ENCODE measurements at regions not wholly inside any gene's neighbourhood (a gene's known extent, or its start where the extent isn't known, plus 50 kb on each side); places are given as distances from the start of the nearest gene placed in this dataset.

DNA sequence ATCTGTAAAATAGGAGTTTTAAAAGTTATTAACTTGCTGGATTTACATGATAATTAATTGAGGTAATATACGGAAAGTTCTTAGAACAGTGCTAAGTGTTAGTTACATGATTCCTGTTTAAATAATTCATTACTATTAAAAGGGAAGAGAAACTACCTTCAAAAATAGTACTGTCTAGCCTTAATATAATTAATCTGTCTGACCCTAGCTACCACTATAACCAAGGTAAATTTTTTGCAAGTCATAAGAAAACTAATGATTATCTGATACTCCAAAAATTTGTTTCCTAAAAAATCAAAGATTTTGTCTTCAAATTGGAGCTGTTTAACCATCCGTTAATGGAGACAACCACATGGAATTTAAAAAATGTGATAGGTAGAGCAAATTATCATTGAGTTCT lies 294.3 kb upstream of the FBXO33 start:
- Histone ChIP-seq H3K79me2 (ENCODE audit: insufficient read depth, low read length) (no peaks in the 10 kb centered on the region), H3K9me3 (ENCODE audit: control insufficient read depth in 1 of 2, insufficient read depth in 1 of 2, low read depth in 1 of 2, low read length in 2 of 2) (no peaks in the 10 kb centered on the region), H3K4me1 (ENCODE audit: control insufficient read depth in 1 of 2, insufficient read depth in 2 of 2, low read length in 2 of 2) (no peaks in the 10 kb centered on the region), H2AFZ (ENCODE audit: low read depth, low read length, poor library complexity, severe bottlenecking) (no peak overlapping the region), H3K9me2 (ENCODE audit: insufficient read depth) (no peaks in the 10 kb centered on the region), H3K36me3 (ENCODE audit: control insufficient read depth in 1 of 2, insufficient read depth in 2 of 2, low read length in 2 of 2) (no peaks in the 10 kb centered on the region), H3K9ac (ENCODE audit: low read length) (no peak overlapping the region), H3K27me3 (ENCODE audit: insufficient read depth, low read length) (no peaks in the 10 kb centered on the region), H3K27ac (ENCODE audit: low read depth, low read length) (no peak overlapping the region), H3K4me2 (ENCODE audit: low read length) (no peak overlapping the region), H3K4me3 (replicated peaks in 1 of 2; ENCODE audit: low read depth in 1 of 2, low read length in 2 of 2) (no peak overlapping the region), H4K20me1 (ENCODE audit: insufficient read depth) (no peaks in the 10 kb centered on the region; the same call in 1 of the 2 replicates)
- intact Hi-C loops (cut with micrococcal nuclease): no loop called here
- ATAC-seq (no peak), DNase-seq (ENCODE audit: low read depth, low spot score) (no peak)
- RAD21 ChIA-PET (ENCODE audit: low non-redundant PET in 1 of 2, low total read pairs in 2 of 2, uncharacterized antibody in 2 of 2, unreplicated experiment in 2 of 2): no interaction called here
- TF ChIP-seq CTCF (IDR thresholded peaks at IDR 0.05 in 2 of 3, conservative IDR thresholded peaks at IDR 0.05 in 1 of 3; ENCODE audit: borderline replicate concordance in 1 of 3, insufficient read depth in 1 of 3, low read depth in 2 of 3, low read length in 2 of 3): no peak
- TF ChIP-seq, protein P1, sequence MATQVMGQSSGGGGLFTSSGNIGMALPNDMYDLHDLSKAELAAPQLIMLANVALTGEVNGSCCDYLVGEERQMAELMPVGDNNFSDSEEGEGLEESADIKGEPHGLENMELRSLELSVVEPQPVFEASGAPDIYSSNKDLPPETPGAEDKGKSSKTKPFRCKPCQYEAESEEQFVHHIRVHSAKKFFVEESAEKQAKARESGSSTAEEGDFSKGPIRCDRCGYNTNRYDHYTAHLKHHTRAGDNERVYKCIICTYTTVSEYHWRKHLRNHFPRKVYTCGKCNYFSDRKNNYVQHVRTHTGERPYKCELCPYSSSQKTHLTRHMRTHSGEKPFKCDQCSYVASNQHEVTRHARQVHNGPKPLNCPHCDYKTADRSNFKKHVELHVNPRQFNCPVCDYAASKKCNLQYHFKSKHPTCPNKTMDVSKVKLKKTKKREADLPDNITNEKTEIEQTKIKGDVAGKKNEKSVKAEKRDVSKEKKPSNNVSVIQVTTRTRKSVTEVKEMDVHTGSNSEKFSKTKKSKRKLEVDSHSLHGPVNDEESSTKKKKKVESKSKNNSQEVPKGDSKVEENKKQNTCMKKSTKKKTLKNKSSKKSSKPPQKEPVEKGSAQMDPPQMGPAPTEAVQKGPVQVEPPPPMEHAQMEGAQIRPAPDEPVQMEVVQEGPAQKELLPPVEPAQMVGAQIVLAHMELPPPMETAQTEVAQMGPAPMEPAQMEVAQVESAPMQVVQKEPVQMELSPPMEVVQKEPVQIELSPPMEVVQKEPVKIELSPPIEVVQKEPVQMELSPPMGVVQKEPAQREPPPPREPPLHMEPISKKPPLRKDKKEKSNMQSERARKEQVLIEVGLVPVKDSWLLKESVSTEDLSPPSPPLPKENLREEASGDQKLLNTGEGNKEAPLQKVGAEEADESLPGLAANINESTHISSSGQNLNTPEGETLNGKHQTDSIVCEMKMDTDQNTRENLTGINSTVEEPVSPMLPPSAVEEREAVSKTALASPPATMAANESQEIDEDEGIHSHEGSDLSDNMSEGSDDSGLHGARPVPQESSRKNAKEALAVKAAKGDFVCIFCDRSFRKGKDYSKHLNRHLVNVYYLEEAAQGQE (IDR thresholded peaks at IDR 0.05; ENCODE audit: low read depth): no peak
- TF ChIP-seq YY1 (IDR thresholded peaks at IDR 0.05; ENCODE audit: extremely low read depth, insufficient replicate concordance, low read depth, low read length): no peak
- TF ChIP-seq EGR1 (IDR thresholded peaks at IDR 0.05; ENCODE audit: low read depth): no peak
- TF ChIP-seq JUND (IDR thresholded peaks at IDR 0.05): no peak
- no peak for TF ChIP-seq RAD21 (IDR thresholded peaks at IDR 0.05; ENCODE audit: low read depth)
- TF ChIP-seq ELF1 (IDR thresholded peaks at IDR 0.05; ENCODE audit: borderline replicate concordance, low read depth): no peak
- TF ChIP-seq ZFX (IDR thresholded peaks at IDR 0.05): no peak
- no peak for TF ChIP-seq SIN3A (IDR thresholded peaks at IDR 0.05; ENCODE audit: low read depth)
- no peak for TF ChIP-seq ZNF274 (IDR thresholded peaks at IDR 0.05; ENCODE audit: low read depth, low read length)
- TF ChIP-seq EZH2 (IDR thresholded peaks at IDR 0.05): no peak
- TF ChIP-seq FOSL1 (IDR thresholded peaks at IDR 0.05; ENCODE audit: low read depth): no peak
- CTCF ChIA-PET: no interaction called here
- POLR2A ChIA-PET: no interaction called here
- BruUV-seq (replicated peaks): no TSS peak
